B cell (primary cell): ENCODE measurements at regions not wholly inside any gene's neighbourhood (a gene's known extent, or its start where the extent isn't known, plus 50 kb on each side); places are given as distances from the start of the nearest gene placed in this dataset.

ENCODE experiments used
- ATAC-seq: fragments of 200-7000 bp; cut with Tn5 transposase; one replicate; pipeline ENCODE4 v1.10.0; 2021; ENCODE audit warnings: low read depth, mild to moderate bottlenecking, moderate number of reproducible peaks, moderate library complexity
- CTCF ChIA-PET: fragments of 350-600 bp; sonication (Branson Sonifier 250); formaldehyde crosslinking; loops from one replicate; lab custom pipeline; 2021; ENCODE audit warnings: antibody characterized with exemption, inconsistent platforms; lab: Charles Lee
- POLR2A ChIA-PET: fragments of 350-600 bp; sonication (Branson Sonifier 250); formaldehyde crosslinking; loops from one replicate; lab custom pipeline; 2021; ENCODE audit warnings: antibody characterized with exemption; lab: Charles Lee
- DNase-seq: peaks from one replicate; pipeline ENCODE4 v3.0.0; 2013
- H2AFZ ChIP-seq: 2 replicates; pipeline ENCODE4 v1.6.1; 2012; ENCODE audit warnings: mild to moderate bottlenecking, low read depth, low read length; ENCODE audit not compliant: insufficient read depth, poor library complexity, severe bottlenecking
- H3K27ac ChIP-seq, 2 donors: 1 replicate in 1 of 2; 2 replicates in 1 of 2; pipeline ENCODE4 v1.5.1; 2012 to 2013; ENCODE audit warnings: low read length in 2 of 2, mild to moderate bottlenecking in 2 of 2, moderate library complexity in 1 of 2
- H3K27me3 ChIP-seq, 4 experiments: fragments of 200-600 bp in 1 of 4; sonication (generic) in 1 of 4; replicated peaks in 1 of 4; 1 replicate in 2 of 4; 2 replicates in 2 of 4; pipeline versions ENCODE4 v1.6.1 to v1.7.0; 2013 to 2016; ENCODE audit warnings: low read length in 3 of 4, mild to moderate bottlenecking in 2 of 4, mixed read lengths in 1 of 4, moderate library complexity in 1 of 4; ENCODE audit not compliant: insufficient read depth in 4 of 4, control insufficient read depth in 3 of 4; ENCODE audit errors: control extremely low read depth in 1 of 4
- H3K36me3 ChIP-seq, 2 experiments: replicated peaks in 1 of 2; 1 replicate in 1 of 2; 2 replicates in 1 of 2; pipeline versions ENCODE4 v1.6.1 to v1.7.1; 2013; ENCODE audit warnings: low read length in 1 of 2; ENCODE audit not compliant: insufficient read depth in 2 of 2, control insufficient read depth in 1 of 2; ENCODE audit errors: control extremely low read depth in 1 of 2, extremely low read depth in 1 of 2
- H3K4me1 ChIP-seq, 2 donors: fragments of 200-600 bp in 1 of 2; sonication (generic) in 1 of 2; 1 replicate in 1 of 2; 2 replicates in 1 of 2; pipeline versions ENCODE4 v1.5.1 to v1.6.1; 2013 to 2017; ENCODE audit warnings: low read length in 2 of 2; ENCODE audit not compliant: control insufficient read depth in 2 of 2, insufficient read depth in 2 of 2
- H3K4me2 ChIP-seq: replicated peaks from 2 replicates; pipeline ENCODE3; 2012; ENCODE audit warnings: mild to moderate bottlenecking, low read depth, low read length; ENCODE audit not compliant: poor library complexity, severe bottlenecking
- H3K4me3 ChIP-seq, 5 experiments: fragments of 200-600 bp in 1 of 5; sonication (generic) in 1 of 5; 1 replicate in 3 of 5; 2 replicates in 2 of 5; pipeline versions ENCODE4 v1.5.1 to v1.7.0; 2011 to 2016; ENCODE audit warnings: low read length in 4 of 5, mild to moderate bottlenecking in 4 of 5, low read depth in 2 of 5, control low read depth in 1 of 5, moderate library complexity in 1 of 5; ENCODE audit not compliant: insufficient read depth in 1 of 5; ENCODE audit errors: control extremely low read depth in 1 of 5, extremely low read depth in 1 of 5
- H3K79me2 ChIP-seq: fragments of 200-600 bp; sonication (generic); one replicate; pipeline ENCODE4 v1.6.0; 2016; ENCODE audit warnings: low read length; ENCODE audit not compliant: control insufficient read depth, insufficient read depth
- H3K9ac ChIP-seq: fragments of 200-600 bp; sonication (generic); 2 replicates; pipeline ENCODE4 v1.6.1; 2017; ENCODE audit warnings: mild to moderate bottlenecking, low read length, moderate library complexity
- H3K9me3 ChIP-seq, 3 donors: one replicate each; pipeline versions ENCODE4 v1.6.1 to v1.7.1; 2013; ENCODE audit warnings: low read length in 2 of 3; ENCODE audit not compliant: control insufficient read depth in 2 of 3, insufficient read depth in 1 of 3; ENCODE audit errors: control extremely low read depth in 1 of 3
- H4K20me1 ChIP-seq: 2 replicates; pipeline ENCODE4 v1.6.0; 2012; ENCODE audit warnings: mild to moderate bottlenecking, low read length; ENCODE audit not compliant: insufficient read depth, control insufficient read depth, poor library complexity, severe bottlenecking
- H3K27ac Mint-ChIP-seq: one replicate; pipeline ENCODE4 v1.8.0; 2021; ENCODE audit warnings: mixed read lengths
- H3K27me3 Mint-ChIP-seq: one replicate; pipeline ENCODE4 v1.8.0; 2021; ENCODE audit warnings: mixed read lengths
- H3K4me1 Mint-ChIP-seq: one replicate; pipeline ENCODE4 v1.8.0; 2021; ENCODE audit warnings: mixed read lengths
- H3K4me3 Mint-ChIP-seq: one replicate; pipeline ENCODE4 v1.8.0; 2021; ENCODE audit warnings: mixed read lengths
- H3K9me3 Mint-ChIP-seq: one replicate; pipeline ENCODE4 v1.8.0; 2022; ENCODE audit warnings: mixed read lengths; ENCODE audit not compliant: insufficient read depth
- CTCF ChIP-seq: fragments of 200-600 bp; IDR thresholded peaks from one replicate; pipeline ENCODE4 v1.8.0; 2022; ENCODE audit warnings: antibody characterized with exemption, mild to moderate bottlenecking
- EZH2 ChIP-seq: IDR thresholded peaks from 2 replicates; pipeline ENCODE4 v1.6.1; 2012; ENCODE audit warnings: borderline replicate concordance, low read depth, mild to moderate bottlenecking, moderate library complexity, low read length; ENCODE audit not compliant: insufficient read depth, poor library complexity, severe bottlenecking
- WGBS: methylation state at CpG from one replicate; pipeline ENCODE4 v1.1.5; 2013; ENCODE audit warnings: missing lambda C conversion rate; ENCODE audit not compliant: insufficient coverage; 5-methylcytosine and 5-hydroxymethylcytosine counted together
- intact Hi-C: fragments of 100-400 bp; cut with micrococcal nuclease; formaldehyde crosslinking; loops from one replicate; pipeline ENCODE4 v1.10.0; 2022

GRCh38 chr13:112260108-112261055 is 115.8 kb upstream of the SPACA7 start:
- 86% methylated on average over 18 of the region's 29 CpGs for WGBS
- H3K9ac ChIP-seq, result no peak overlapping the region
- H3K4me2 ChIP-seq, result no peak overlapping the region
- no peak overlapping the region for H3K4me3 ChIP-seq
- no peak overlapping the region for H2AFZ ChIP-seq
- Mint-ChIP-seq H3K4me3 (no peak overlapping the region), H3K27ac (no peak overlapping the region), H3K27me3 (peaks cover under 1% of the 10 kb centered on the region), H3K4me1 (no peaks in the 10 kb centered on the region), H3K9me3 (peaks cover under 1% of the 10 kb centered on the region)
- H4K20me1 ChIP-seq, result no peaks in the 10 kb centered on the region
- POLR2A ChIA-PET, result no interaction called here
- H3K36me3 ChIP-seq, result no peaks in the 10 kb centered on the region
- CTCF ChIA-PET, result no interaction called here
- intact Hi-C loops, result no loop called here
- H3K27me3 ChIP-seq, result no peaks in the 10 kb centered on the region
- H3K4me1 ChIP-seq, result no peaks in the 10 kb centered on the region
- H3K9me3 ChIP-seq, result peaks cover 0 to 22% (median 0%) of the 10 kb centered on the region in 3 donors
- ATAC-seq (no peak), DNase-seq (no peak)
- H3K27ac ChIP-seq, result no peak overlapping the region
- H3K79me2 ChIP-seq, result no peaks in the 10 kb centered on the region
- TF ChIP-seq EZH2 (no peak), CTCF (no peak)

GRCh38 chr13:112261924-112262323 is 114.2 kb upstream of the SPACA7 start:
- H3K4me3 ChIP-seq, result no peak overlapping the region
- no peaks in the 10 kb centered on the region for H3K36me3 ChIP-seq
- no peaks in the 10 kb centered on the region for H3K27me3 ChIP-seq
- POLR2A ChIA-PET, result no interaction called here
- Mint-ChIP-seq H3K27me3 (no peaks in the 10 kb centered on the region), H3K9me3 (no peaks in the 10 kb centered on the region), H3K4me1 (no peaks in the 10 kb centered on the region), H3K27ac (no peak overlapping the region), H3K4me3 (no peak overlapping the region)
- peaks cover 0 to 17% (median 0%) of the 10 kb centered on the region in 3 donors for H3K9me3 ChIP-seq
- H3K79me2 ChIP-seq, result no peaks in the 10 kb centered on the region
- H3K27ac ChIP-seq, result no peak overlapping the region
- H2AFZ ChIP-seq, result no peak overlapping the region
- 91% methylated on average over 7 of the region's 8 CpGs for WGBS
- ATAC-seq (no peak), DNase-seq (no peak)
- H3K9ac ChIP-seq, result no peak overlapping the region
- TF ChIP-seq EZH2 (no peak), CTCF (no peak)
- intact Hi-C loops, result no loop called here
- CTCF ChIA-PET, result no interaction called here
- no peak overlapping the region for H3K4me2 ChIP-seq
- H3K4me1 ChIP-seq, result no peaks in the 10 kb centered on the region
- no peaks in the 10 kb centered on the region for H4K20me1 ChIP-seq
